GM10266 (cell line): ENCODE measurements at regions not wholly inside any gene's neighbourhood (a gene's known extent, or its start where the extent isn't known, plus 50 kb on each side); places are given as distances from the start of the nearest gene placed in this dataset.
A peak's percentile ranks its signal among the peaks of the same experiment; 100 is the strongest.

ENCODE experiments used
- DNase-seq: peaks from one replicate; pipeline ENCODE4 v3.0.0; 2012; ENCODE audit errors: extremely low spot score
- CTCF ChIP-seq: IDR thresholded peaks from 2 replicates; pipeline ENCODE4 v1.5.1; 2012; ENCODE audit warnings: mild to moderate bottlenecking, low read depth; ENCODE audit not compliant: control insufficient read depth, insufficient read depth; ENCODE audit errors: missing control alignments

- no peak for DNase-seq
- no peak for TF ChIP-seq CTCF
Measured at GRCh38 chr13:68940049-68940448, 1167.6 kb upstream of the ATXN8OS start.

GRCh38 chr13:68938639-68939038 is 1169.0 kb upstream of the ATXN8OS start:
- no peak for DNase-seq

GRCh38 chr13:68929075-68929745 is 1178.4 kb upstream of the ATXN8OS start:
- no peak for TF ChIP-seq CTCF
- no peak for DNase-seq

More at GRCh38 chr13:68938639-68939038, 1169.0 kb upstream of the ATXN8OS start:
- TF ChIP-seq CTCF, result no peak

- DNase-seq, result no peak
- TF ChIP-seq CTCF, result peak; percentile 21
Measured at GRCh38 chr13:68927387-68928026, 1180.1 kb upstream of the ATXN8OS start.

GRCh38 chr13:68923995-68924394 is 1183.6 kb upstream of the ATXN8OS start:
- DNase-seq, result no peak
- no peak for TF ChIP-seq CTCF

- no peak for TF ChIP-seq CTCF
- DNase-seq, result no peak
Measured at GRCh38 chr13:68908879-68909278, 1198.7 kb upstream of the ATXN8OS start.

GRCh38 chr13:68905186-68905585 is 1202.4 kb upstream of the ATXN8OS start:
- no peak for TF ChIP-seq CTCF
- DNase-seq, result no peak
